ENCODE measurements at regions not wholly inside any gene's neighbourhood (a gene's known extent, or its start where the extent isn't known, plus 50 kb on each side); places are given as distances from the start of the nearest gene placed in this dataset.

GRCh38 chr12:30473274-30473673, 222.4 kb downstream of the IPO8 start:
- FAIRE-seq (no peak), DNase-seq (ENCODE audit: insufficient read length, low spot score) (no peak)
- TF ChIP-seq POU2F2 (IDR thresholded peaks at IDR 0.05; ENCODE audit: low read depth, low read length) = no peak
- TF ChIP-seq SPI1 (IDR thresholded peaks at IDR 0.05; ENCODE audit: low read depth, low read length) = no peak
- TF ChIP-seq PAX5 (IDR thresholded peaks at IDR 0.05; ENCODE audit: insufficient read depth, low read length, severe bottlenecking) = no peak
- no peak for TF ChIP-seq POLR2A (IDR thresholded peaks at IDR 0.05; ENCODE audit: low read depth, low read length)

GRCh38 chr12:30466093-30466585, 229.5 kb downstream of the IPO8 start:
- FAIRE-seq = no peak
- no peak for DNase-seq (ENCODE audit: insufficient read length, low spot score)
- TF ChIP-seq SPI1 (IDR thresholded peaks at IDR 0.05; ENCODE audit: low read depth, low read length) (no peak), POLR2AphosphoS5 (IDR thresholded peaks at IDR 0.05; ENCODE audit: low read depth, low read length) (no peak), TAF1 (IDR thresholded peaks at IDR 0.05; ENCODE audit: low read depth, low read length) (no peak), POLR2A (IDR thresholded peaks at IDR 0.05; ENCODE audit: low read depth, low read length) (no peak)

GRCh38 chr12:30463636-30464035, 232.0 kb downstream of the IPO8 start:
- DNase-seq (ENCODE audit: insufficient read length, low spot score) (no peak), FAIRE-seq (no peak)
- TF ChIP-seq POLR2A (IDR thresholded peaks at IDR 0.05; ENCODE audit: low read depth, low read length) (no peak), TAF1 (IDR thresholded peaks at IDR 0.05; ENCODE audit: low read depth, low read length) (no peak), SPI1 (IDR thresholded peaks at IDR 0.05; ENCODE audit: low read depth, low read length) (no peak), POLR2AphosphoS5 (IDR thresholded peaks at IDR 0.05; ENCODE audit: low read depth, low read length) (no peak), POU2F2 (IDR thresholded peaks at IDR 0.05; ENCODE audit: low read depth, low read length) (no peak), PAX5 (IDR thresholded peaks at IDR 0.05; ENCODE audit: insufficient read depth, low read length, severe bottlenecking) (no peak)

- FAIRE-seq (no peak), DNase-seq (ENCODE audit: insufficient read length, low spot score) (no peak)
- TF ChIP-seq PAX5 (IDR thresholded peaks at IDR 0.05; ENCODE audit: insufficient read depth, low read length, severe bottlenecking) (no peak), SPI1 (IDR thresholded peaks at IDR 0.05; ENCODE audit: low read depth, low read length) (no peak), POLR2A (IDR thresholded peaks at IDR 0.05; ENCODE audit: low read depth, low read length) (no peak), POU2F2 (IDR thresholded peaks at IDR 0.05; ENCODE audit: low read depth, low read length) (no peak), POLR2AphosphoS5 (IDR thresholded peaks at IDR 0.05; ENCODE audit: low read depth, low read length) (no peak), TAF1 (IDR thresholded peaks at IDR 0.05; ENCODE audit: low read depth, low read length) (no peak)
Measured at GRCh38 chr12:30462249-30462648, 233.4 kb downstream of the IPO8 start.

- no peak for TF ChIP-seq POU2F2 (IDR thresholded peaks at IDR 0.05; ENCODE audit: low read depth, low read length)
- TF ChIP-seq TAF1 (IDR thresholded peaks at IDR 0.05; ENCODE audit: low read depth, low read length) = no peak
- TF ChIP-seq SPI1 (IDR thresholded peaks at IDR 0.05; ENCODE audit: low read depth, low read length) = no peak
- TF ChIP-seq POLR2A (IDR thresholded peaks at IDR 0.05; ENCODE audit: low read depth, low read length) = no peak
- no peak for TF ChIP-seq POLR2AphosphoS5 (IDR thresholded peaks at IDR 0.05; ENCODE audit: low read depth, low read length)
- TF ChIP-seq PAX5 (IDR thresholded peaks at IDR 0.05; ENCODE audit: insufficient read depth, low read length, severe bottlenecking) = no peak
- no peak for FAIRE-seq
- DNase-seq (ENCODE audit: insufficient read length, low spot score) = no peak
Measured at GRCh38 chr12:30461026-30461615, 234.5 kb downstream of the IPO8 start.

- TF ChIP-seq POLR2A (IDR thresholded peaks at IDR 0.05; ENCODE audit: low read depth, low read length) (no peak), POU2F2 (IDR thresholded peaks at IDR 0.05; ENCODE audit: low read depth, low read length) (no peak), PAX5 (IDR thresholded peaks at IDR 0.05; ENCODE audit: insufficient read depth, low read length, severe bottlenecking) (no peak), SPI1 (IDR thresholded peaks at IDR 0.05; ENCODE audit: low read depth, low read length) (no peak), POLR2AphosphoS5 (IDR thresholded peaks at IDR 0.05; ENCODE audit: low read depth, low read length) (no peak), TAF1 (IDR thresholded peaks at IDR 0.05; ENCODE audit: low read depth, low read length) (no peak)
- DNase-seq (ENCODE audit: insufficient read length, low spot score) = no peak
- no peak for FAIRE-seq
Measured at GRCh38 chr12:30458453-30458852, 237.2 kb downstream of the IPO8 start.

GRCh38 chr12:30457621-30458289, 237.9 kb downstream of the IPO8 start:
- TF ChIP-seq POLR2AphosphoS5 (IDR thresholded peaks at IDR 0.05; ENCODE audit: low read depth, low read length) (no peak), SPI1 (IDR thresholded peaks at IDR 0.05; ENCODE audit: low read depth, low read length) (no peak), TAF1 (IDR thresholded peaks at IDR 0.05; ENCODE audit: low read depth, low read length) (no peak), POU2F2 (IDR thresholded peaks at IDR 0.05; ENCODE audit: low read depth, low read length) (no peak), POLR2A (IDR thresholded peaks at IDR 0.05; ENCODE audit: low read depth, low read length) (no peak), PAX5 (IDR thresholded peaks at IDR 0.05; ENCODE audit: insufficient read depth, low read length, severe bottlenecking) (no peak)
- DNase-seq (ENCODE audit: insufficient read length, low spot score) (no peak), FAIRE-seq (no peak)

- FAIRE-seq = no peak
- TF ChIP-seq POLR2AphosphoS5 (IDR thresholded peaks at IDR 0.05; ENCODE audit: low read depth, low read length) = no peak
- TF ChIP-seq PAX5 (IDR thresholded peaks at IDR 0.05; ENCODE audit: insufficient read depth, low read length, severe bottlenecking) = no peak
- TF ChIP-seq POLR2A (IDR thresholded peaks at IDR 0.05; ENCODE audit: low read depth, low read length) = no peak
- no peak for TF ChIP-seq SPI1 (IDR thresholded peaks at IDR 0.05; ENCODE audit: low read depth, low read length)
- no peak for TF ChIP-seq TAF1 (IDR thresholded peaks at IDR 0.05; ENCODE audit: low read depth, low read length)
- no peak for TF ChIP-seq POU2F2 (IDR thresholded peaks at IDR 0.05; ENCODE audit: low read depth, low read length)
- no peak for DNase-seq (ENCODE audit: insufficient read length, low spot score)
Measured at GRCh38 chr12:30450872-30451271, 244.8 kb downstream of the IPO8 start.

GRCh38 chr12:30450226-30450625, 245.4 kb downstream of the IPO8 start:
- TF ChIP-seq POLR2AphosphoS5 (IDR thresholded peaks at IDR 0.05; ENCODE audit: low read depth, low read length) (no peak), TAF1 (IDR thresholded peaks at IDR 0.05; ENCODE audit: low read depth, low read length) (no peak), POLR2A (IDR thresholded peaks at IDR 0.05; ENCODE audit: low read depth, low read length) (no peak), POU2F2 (IDR thresholded peaks at IDR 0.05; ENCODE audit: low read depth, low read length) (no peak), PAX5 (IDR thresholded peaks at IDR 0.05; ENCODE audit: insufficient read depth, low read length, severe bottlenecking) (no peak), SPI1 (IDR thresholded peaks at IDR 0.05; ENCODE audit: low read depth, low read length) (no peak)
- DNase-seq (ENCODE audit: insufficient read length, low spot score) (no peak), FAIRE-seq (no peak)

All from GM12891 (cell line).